Cerebellar nuclear complex (tissue), 1 donor: ENCODE measurements at regions not wholly inside any gene's neighbourhood (a gene's known extent, or its start where the extent isn't known, plus 50 kb on each side); places are given as distances from the start of the nearest gene placed in this dataset.

Experiments used
- DNase-seq, 2 experiments: peaks; one replicate each; lab custom pipeline; 2025; lab: John Stamatoyannopoulos, UW

DNA sequence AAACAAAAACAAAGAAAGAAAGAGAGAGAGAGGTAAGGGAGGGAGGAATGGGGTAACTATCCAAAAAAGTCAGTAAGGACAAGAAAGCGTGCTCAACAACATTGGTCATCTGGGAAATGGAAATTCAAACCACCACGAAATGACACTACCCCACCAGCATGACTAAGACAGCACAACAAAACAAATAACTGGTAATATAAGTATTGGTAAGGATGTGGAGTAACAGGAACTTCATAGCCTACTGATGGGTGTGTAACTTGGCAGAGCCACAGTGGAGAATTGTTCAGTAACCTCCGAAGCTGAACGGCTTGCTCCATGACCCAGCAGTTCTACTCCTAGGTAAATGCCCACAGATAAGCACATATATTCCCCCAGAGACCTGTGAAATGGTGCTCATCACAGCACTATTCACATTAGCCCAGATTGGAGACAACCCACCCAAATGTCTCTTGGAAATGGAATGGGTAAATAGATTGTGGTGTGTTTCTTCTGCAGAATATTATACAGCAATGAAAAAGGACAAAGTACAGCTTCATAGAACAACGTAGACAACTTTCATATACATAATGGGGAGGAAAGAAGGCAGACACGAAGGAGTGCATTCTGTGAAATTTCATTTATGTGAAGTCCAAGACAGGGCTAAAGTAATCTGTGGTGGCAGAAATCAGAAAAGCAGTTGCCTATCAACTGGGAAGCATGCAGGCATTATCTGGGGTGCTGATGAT lies 95.5 kb upstream of the ATP6AP2 start:
- no peak for DNase-seq

DNA sequence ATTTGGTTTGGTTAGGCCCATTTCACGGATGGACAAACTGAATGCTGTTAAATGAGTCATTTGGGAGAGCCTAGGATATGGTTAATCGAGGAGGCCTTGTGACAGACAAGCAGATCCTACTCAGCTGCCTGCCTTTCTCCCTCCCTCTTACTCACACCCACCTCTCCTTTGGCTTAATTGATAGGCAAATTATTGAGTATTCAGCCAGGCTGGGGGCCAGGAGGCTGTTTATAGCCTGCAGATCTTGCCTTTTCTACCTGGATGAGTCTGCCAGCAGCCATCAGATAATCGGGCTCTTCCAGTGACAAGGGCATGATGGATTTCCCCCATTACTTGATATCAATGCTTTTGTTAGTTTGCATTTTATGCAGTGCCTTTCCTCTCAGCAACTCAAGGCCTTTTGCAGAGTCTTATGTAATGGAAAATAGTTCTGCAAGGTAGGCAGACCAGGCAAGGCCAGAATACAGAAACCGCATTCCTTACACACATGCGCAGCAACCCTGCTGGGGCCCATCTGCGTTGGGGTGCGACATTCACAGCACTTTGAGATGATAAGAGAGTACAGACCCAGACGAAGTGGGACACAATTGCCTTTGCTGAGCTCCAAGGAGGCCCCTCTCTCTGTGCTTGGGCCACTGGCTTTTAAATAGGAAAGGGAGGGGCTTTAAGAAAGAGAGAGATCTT lies 96.2 kb upstream of the ATP6AP2 start:
- no peak for DNase-seq

DNA sequence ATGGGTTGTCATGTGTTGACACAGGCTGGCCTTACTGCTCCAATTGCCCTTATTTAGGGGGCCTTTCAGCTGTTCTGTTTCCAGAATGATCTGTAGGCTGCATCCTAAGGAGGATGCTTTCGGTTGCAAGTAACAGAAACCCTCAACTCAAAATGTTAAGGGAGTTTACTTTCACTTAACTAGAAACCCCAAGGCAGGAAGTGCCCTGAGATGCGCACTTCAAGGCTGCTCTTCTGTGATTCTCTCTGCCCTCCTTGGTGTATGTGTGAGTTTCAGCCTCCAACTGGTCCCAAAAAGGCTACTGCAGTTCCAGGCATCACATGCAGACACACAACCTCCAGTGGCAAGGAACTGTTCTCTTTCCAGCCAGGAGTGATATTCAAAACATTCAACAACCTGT lies 97.3 kb upstream of the ATP6AP2 start:
- no peak for DNase-seq

DNA sequence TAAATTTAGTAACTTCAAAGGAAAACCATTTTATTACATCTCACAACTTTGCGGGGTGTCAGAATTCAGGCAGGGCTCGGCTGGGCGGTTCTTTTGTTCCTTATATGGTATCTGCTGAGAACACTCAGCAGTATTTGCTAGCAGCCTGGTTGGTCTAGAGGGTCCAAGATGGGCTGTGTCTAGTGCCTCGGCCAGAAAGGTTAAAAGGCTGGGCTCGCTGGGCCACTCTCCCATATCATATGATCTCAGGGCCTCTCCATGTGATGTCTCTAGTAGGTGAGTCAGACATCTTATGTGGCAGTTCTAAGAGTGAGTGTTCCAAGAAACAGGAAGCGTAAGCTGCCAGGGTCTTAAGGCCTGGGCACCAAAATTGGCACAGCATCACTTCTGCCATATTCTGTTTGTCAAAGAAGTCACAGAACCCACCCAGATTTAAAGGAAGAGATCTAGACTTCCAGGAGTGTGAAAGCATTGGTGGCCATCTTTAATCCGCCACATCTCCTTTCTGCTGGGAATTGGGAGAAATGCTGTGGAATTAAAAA lies 100.9 kb upstream of the ATP6AP2 start:
- no peak for DNase-seq

DNA sequence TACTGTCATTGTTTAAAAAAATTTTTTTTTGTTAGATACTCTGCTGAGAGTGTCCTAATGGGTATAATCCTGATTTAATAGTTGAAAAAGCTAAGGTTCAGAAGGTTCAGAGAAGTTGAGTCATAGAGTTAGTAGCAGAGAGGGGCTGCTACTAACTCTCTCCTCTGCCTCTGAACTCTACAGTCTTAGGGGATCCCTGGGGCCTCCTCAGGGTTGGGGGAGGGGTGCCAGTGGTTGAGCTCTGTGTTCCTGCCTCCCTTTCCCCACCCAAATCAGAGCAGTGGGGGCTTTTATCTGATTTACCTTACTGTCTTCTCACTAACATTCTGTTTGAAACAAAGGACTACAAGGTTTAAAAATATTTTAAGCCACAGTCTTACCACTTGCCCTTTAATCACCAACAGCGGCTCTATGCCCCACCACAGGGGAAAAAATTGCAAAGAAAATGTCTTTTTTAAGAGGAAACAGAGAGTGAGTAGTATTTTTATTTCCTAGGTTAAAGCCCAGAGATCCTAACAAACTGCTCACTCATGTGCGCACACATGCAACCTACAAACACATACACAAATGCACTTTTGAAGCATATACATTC lies 102.2 kb upstream of the ATP6AP2 start:
- DNase-seq: no peak

DNA sequence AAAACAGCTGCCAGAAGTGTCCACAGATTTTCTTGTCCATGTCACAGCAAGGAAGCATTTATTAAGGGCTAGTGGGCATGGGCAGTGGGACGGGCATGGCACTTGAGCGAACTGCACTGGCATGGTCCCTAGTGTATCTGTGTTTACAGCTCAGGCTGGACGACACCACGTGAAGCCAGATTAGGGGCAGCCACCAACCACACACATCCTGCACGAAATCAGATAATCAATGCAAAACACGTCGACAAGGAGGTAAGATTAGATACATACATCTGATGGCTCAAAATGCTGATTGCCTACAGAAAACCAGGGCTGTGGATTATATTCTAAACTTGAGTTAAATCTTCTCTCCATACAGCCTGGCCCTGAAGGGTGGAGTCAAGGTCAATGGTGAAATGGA lies 103.8 kb upstream of the ATP6AP2 start:
- DNase-seq: no peak

DNA sequence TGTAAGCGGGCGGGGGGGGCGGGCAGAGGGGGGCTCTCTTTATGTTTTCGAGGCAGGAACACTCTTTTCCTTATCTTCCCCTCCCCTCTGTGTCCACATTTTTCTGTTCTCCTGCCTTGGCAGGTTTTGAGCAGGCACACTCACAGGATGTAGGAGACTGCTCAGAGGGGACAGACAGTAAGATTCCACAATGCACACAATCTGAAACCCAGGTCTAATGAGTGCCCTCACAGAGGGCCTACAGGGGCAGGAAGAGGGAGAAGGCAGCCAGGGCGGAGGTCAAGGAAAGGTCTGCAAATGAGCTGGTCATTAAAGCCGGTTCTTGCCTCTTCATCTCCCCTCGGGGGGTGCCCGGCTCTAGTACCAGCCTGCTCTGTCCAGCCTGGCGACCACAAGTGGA lies 106.1 kb upstream of the ATP6AP2 start:
- DNase-seq: no peak

DNA sequence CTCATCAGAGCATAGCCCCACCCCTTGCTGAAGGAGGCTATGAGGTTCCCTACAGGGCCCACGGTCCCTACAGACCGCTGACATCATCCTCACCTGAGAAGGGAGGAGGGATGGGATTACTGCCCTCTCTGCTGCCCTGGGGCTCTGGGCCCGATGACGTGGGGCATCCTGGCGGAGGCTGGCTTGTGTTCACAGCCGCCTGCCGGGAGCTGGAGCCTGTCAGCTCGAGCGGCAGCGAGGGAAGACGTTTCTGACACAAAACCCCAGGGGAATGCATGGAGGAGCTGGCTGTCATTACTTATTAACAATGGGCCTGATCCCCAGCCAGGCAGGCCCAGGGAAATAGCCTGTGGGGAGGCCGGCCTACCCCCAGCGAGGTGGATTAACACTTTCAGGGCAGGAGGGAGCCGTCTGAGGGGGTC lies 106.6 kb upstream of the ATP6AP2 start:
- no peak for DNase-seq

DNA sequence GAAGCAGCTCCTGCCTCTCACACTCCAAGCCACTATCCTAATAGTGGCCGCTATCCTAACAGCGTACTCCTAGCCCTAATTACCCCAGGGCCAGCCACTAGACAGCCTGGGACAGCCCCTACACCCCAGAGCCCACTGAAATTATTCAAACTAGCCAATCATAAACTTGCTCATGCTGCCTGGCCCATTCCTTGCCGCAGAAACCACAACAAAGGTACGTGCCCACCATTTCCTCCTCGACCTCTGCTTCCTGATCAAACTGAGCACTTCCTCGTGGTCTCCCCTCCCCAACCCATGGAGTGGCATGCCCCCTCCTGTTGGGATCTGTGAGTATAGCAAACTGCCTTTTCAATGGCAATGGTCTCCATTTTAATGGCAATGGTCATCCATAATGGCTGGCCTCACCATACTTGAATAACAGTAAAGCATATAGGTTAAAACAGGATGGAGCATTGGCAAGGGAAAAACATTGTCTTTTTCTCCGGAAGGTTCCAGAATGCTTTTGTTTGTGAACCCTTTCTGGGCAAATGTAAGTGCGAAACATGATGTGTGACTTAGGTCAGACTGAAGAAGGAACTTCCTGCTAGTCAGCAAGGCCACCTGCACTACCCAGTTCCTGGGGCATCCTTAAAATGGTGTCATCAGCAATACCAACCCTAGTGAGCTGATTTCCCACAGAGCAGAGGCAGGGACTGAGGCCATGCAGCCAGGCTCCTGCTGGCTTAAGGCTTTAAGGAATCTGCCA lies 107.1 kb upstream of the ATP6AP2 start:
- no peak for DNase-seq

DNA sequence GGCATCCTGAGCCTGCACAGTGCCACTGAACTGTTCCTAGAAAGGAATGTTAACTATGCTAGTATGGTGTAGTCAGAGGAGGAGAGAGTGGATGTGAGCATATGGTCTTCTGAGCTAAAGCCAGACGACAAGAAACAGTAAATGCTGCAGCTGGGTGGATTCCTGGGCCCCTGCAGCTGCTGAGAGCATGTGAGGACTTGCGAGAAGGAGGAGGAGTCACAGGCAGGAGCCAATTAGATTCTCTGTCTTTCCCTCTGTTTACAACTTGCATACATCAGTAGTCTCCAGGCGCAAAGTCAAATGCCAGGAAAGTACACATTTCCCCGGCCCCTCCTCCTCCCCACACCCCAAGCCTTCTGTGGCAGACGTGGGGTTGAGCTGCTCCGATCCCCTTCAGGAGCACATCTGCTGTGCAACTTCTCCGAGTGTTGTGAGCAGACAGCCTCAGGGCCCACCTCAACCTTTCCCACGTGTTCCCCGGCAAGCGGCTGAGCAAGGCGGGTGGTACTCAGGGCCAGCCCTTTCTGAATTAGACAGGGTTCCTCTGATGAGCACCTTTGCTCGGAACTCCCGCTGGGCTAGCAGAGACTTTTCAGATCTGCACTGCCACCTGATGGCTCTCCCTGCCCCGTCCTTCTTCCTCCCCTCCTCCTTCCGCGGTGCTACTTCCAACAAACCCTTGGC lies 108.7 kb upstream of the ATP6AP2 start:
- no peak for DNase-seq

DNA sequence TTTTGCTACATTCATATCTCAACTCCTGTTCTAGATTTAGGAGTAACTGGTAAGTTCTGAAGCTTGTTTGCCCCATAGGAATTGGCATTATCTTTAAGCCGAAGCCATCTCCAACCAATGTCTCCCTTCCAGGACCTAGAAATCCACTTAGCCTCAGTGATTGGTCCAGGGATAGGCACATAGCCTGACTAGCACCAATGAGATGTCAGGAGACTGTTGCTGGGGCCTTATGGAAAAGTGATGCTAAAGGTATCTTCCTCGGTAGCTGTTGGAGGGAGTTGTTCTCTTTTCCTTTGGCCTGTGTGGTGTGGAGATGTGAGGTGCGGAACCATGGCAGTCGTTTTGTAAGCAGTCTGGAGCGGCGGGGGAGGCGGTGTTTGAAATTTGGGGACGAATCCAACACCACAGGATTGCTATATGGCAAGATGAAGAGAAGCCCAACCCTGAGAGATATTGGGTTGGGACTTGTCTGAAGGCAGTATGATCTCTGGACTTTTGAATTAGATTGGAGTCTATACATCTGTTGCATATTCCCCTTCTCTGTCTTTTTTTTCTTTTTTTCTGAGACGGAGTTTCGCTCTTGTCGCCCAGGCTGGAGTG lies 109.8 kb upstream of the ATP6AP2 start:
- DNase-seq: no peak

DNA sequence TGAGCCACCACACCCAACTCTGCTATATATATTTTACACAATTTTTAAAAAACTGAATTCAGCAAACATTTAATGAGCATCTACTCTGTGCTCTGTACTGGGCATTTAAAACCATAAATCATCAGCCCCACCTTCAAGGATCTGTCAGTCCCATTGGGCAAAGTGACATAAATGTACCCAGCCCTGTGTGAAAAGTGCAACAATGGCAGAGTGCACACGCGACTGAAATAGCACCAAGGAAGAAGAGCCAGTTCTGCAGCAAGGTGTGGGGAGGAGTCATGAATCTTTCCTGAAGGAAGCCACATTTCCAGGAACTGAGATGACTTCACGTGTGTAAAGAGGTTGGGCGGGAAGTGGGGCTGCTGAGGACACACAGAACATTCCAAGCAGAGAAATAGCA lies 111.5 kb upstream of the ATP6AP2 start:
- no peak for DNase-seq

DNA sequence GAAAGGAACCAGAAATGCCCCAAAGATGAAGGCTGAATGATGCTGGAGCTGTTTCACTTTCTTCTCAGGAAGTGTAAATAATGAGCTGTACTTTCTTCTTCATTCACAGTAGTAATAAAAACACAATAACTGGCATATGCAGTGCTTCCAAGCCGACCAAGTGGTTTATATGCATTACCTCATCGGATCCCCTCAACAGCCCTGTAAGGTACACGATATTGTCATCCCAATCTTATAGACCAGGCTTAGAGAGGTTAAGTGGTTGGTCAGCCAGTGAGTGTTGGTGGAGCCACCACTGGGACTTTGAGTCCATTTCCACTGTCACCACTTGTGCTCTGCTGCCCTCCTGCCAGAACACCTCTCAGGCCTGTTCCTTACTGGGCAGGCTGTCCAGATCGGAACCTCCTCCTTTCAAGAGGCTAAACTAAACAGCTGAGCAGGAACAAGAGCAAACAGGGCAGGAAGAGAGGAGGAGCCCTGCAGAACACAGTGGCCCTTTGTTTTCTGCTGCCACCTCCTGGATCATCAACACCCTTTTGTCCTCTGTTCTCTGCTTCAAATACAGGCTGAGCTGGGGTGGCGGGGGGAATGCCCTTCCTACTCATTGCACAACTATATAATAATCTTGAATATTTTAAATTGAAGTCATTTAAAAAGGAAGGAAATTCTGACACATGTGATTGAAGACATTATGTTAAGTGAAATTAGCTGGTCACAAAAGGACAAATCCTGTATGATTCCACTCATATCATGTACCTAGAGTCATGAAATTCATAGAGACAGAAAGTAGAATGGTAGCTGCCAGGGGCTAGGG lies 112.5 kb upstream of the ATP6AP2 start:
- DNase-seq: no peak

DNA sequence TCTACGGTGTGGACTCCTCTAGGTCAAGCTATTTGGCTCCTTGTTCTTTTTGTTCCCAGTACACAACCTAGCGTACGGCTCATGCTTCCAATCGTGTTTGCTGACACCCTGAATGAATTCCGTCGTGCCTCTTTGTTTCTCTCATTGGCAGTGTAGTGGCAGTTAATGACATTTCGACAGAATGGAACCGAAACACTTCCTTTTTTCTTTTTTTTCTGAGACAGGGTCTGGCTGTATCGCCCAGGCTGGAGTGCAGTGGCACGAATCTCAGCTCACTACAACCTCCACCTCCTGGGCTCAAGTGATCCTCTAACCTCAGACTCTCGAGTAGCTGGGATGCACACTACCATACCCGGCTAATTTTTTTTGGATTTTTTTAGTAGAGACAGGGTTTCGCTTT lies 113.3 kb upstream of the ATP6AP2 start:
- DNase-seq: no peak

DNA sequence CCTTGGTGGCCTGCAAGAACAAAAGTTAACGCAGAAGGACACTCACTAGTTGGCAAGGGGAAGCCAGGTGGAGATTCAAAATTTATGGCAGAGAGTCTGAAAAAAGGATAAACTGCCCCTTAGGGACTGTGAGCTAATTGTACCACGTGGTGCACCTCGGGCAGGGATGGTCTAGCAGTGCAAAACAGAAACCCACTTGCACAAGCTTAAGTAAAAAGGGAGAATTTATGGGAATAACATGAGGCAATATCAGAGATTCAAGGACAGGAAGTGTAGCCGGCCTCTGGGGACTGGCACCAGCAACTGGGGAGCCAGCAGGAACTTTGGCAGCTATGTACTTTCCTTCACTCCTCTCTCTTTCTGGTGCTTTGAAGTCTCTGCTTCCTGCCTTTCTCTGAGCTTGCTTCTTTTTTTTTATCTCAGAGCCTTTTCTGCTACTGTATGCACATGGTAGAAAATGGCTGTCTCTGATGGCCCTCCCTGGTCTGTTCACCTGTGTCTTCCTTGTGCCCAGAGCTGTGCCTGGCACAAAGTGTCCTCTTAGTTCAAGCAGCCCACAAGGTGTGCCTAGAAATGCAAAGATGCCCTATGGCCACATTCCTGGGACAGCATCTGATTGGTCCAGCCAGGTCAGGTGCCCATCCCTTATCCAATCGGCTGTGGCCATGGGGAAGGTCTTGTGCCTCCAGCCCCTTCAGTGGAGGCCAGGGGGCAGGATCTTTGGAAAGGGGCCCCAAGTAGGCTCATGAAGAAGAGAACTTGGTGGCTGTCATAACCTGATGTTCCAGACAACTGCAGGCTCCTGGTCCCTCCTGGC lies 114.8 kb upstream of the ATP6AP2 start:
- no peak for DNase-seq

DNA sequence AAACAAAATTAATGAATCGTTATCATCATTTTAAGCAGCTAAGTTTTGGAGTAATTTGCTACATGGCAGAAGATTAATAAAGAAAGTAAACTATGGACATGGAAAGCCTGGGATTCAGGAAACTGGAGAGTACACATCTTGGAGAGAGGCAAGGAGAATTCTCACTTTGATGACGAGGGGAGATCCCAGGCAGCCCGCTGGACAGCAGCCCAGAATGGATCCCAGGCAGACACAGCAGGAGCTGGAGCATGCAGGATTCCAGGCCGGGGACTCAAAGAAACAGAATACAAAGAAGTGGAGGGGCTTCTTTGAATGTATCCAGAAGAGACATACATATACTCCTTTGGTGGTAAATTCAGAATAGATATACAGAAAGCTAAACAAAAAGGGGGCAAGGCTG lies 118.0 kb upstream of the ATP6AP2 start:
- DNase-seq: no peak

DNA sequence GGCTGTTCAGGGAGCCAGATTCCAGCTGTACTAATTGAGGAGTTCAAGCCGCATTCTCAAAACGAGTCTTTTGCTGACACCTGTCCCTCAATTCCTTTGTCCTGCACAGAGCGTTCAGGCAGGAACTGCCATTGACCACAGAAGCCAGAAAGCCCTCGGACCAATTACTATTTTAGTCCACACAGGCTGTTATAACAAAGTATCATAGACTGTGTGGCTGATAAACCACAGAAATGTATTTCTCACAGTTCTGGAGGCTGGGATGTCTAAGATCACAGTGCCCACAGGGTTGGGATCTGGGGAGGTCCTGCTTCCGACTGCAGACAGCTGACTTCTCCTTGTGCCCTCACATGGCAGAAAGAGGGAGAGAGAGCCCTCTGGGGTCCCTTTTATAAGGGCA lies 119.8 kb upstream of the ATP6AP2 start:
- no peak for DNase-seq

DNA sequence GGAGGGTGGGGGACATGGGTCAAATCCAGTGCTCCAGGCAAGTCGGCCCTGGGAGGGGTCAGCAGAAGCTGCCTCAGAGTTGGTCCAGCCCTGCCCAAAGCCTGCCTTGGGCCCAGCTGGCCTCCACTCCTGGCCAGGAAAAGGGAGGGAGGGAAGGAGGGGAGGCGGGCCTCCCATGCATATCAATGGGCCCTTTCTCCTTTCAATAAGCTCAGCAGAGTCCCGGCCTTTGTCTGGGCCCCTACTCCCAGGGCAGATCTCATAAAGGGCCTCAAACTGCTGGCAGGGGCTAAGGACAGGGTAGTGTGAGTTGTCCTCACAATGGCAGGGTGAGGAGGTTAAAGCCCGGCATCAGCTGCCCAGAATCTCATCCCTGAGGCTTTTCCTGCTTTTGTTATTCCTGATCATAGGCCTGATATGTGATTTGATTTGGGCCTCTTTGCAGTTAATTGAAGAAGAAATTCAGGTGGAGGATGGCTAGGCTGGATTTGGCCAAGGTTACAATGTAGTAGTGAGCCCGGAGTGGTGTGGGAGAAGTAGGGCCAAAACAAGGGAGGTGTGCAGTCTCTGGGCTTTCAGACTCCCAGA lies 121.1 kb upstream of the ATP6AP2 start:
- no peak for DNase-seq

DNA sequence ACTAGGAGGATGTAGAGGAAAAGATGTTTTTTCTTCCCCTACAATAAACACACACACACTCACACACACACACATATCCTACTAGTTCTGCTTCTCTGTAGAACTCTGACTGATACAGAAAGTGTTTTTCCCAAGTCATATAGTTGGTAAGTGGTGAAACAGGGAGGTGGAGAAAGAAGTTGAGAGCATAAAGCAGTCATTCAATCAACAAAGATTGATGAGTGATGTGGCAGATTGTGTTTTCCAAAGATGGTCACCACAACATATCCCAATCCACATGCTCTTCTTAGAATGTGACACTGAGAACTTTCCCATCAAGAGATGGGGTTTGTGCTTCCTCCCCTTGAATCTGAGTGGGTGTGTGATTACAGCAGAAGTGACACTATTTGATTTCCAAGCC lies 123.4 kb upstream of the ATP6AP2 start:
- no peak for DNase-seq
